ENCODE measurements at regions not wholly inside any gene's neighbourhood (a gene's known extent, or its start where the extent isn't known, plus 50 kb on each side); places are given as distances from the start of the nearest gene placed in this dataset.
A peak's percentile ranks its signal among the peaks of the same experiment; 100 is the strongest.

- Mint-ChIP-seq H3K4me1 (ENCODE audit: low read depth) (peaks cover 56% of the 10 kb centered on the region), H3K9me3 (ENCODE audit: low read depth) (peaks cover 6% of the 10 kb centered on the region)
Measured at GRCh38 chr3:70806021-70806420, 493.6 kb upstream of the MDFIC2 start.

GRCh38 chr3:70805061-70805889, 492.8 kb upstream of the MDFIC2 start:
- H3K36me3 Mint-ChIP-seq (ENCODE audit: low read depth) = no peaks in the 10 kb centered on the region
- peak; percentile 38 for TF ChIP-seq CTCF (IDR thresholded peaks at IDR 0.05)
- H3K9me3 Mint-ChIP-seq (ENCODE audit: low read depth) = peaks cover 6% of the 10 kb centered on the region
- no peak overlapping the region for H3K4me3 Mint-ChIP-seq (ENCODE audit: unreplicated experiment)
- H3K4me1 Mint-ChIP-seq (ENCODE audit: low read depth) = peaks cover 61% of the 10 kb centered on the region
- H3K27me3 Mint-ChIP-seq (ENCODE audit: low read depth) = no peaks in the 10 kb centered on the region
- no peak for DNase-seq (ENCODE audit: low spot score)
- H3K27ac Mint-ChIP-seq (ENCODE audit: unreplicated experiment) = peak overlapping the region; percentile 74

More at GRCh38 chr3:70806021-70806420, 493.6 kb upstream of the MDFIC2 start:
- Mint-ChIP-seq H3K27ac (ENCODE audit: unreplicated experiment) (no peak overlapping the region), H3K4me3 (ENCODE audit: unreplicated experiment) (no peak overlapping the region), H3K36me3 (ENCODE audit: low read depth) (no peaks in the 10 kb centered on the region), H3K27me3 (ENCODE audit: low read depth) (no peaks in the 10 kb centered on the region)
- TF ChIP-seq CTCF (IDR thresholded peaks at IDR 0.05) = no peak
- DNase-seq (ENCODE audit: low spot score) = no peak

- no peak for TF ChIP-seq CTCF (IDR thresholded peaks at IDR 0.05)
- Mint-ChIP-seq H3K27ac (ENCODE audit: unreplicated experiment) (no peak overlapping the region), H3K27me3 (ENCODE audit: low read depth) (no peaks in the 10 kb centered on the region), H3K4me3 (ENCODE audit: unreplicated experiment) (no peak overlapping the region), H3K4me1 (ENCODE audit: low read depth) (peaks cover 61% of the 10 kb centered on the region), H3K36me3 (ENCODE audit: low read depth) (peaks cover 3% of the 10 kb centered on the region), H3K9me3 (ENCODE audit: low read depth) (peaks cover 6% of the 10 kb centered on the region)
- no peak for DNase-seq (ENCODE audit: low spot score)
Measured at GRCh38 chr3:70803891-70804290, 491.5 kb upstream of the MDFIC2 start.

GRCh38 chr3:70803319-70803718, 490.9 kb upstream of the MDFIC2 start:
- Mint-ChIP-seq H3K4me1 (ENCODE audit: low read depth) (peaks cover 61% of the 10 kb centered on the region), H3K27ac (ENCODE audit: unreplicated experiment) (no peak overlapping the region), H3K4me3 (ENCODE audit: unreplicated experiment) (no peak overlapping the region), H3K27me3 (ENCODE audit: low read depth) (no peaks in the 10 kb centered on the region), H3K9me3 (ENCODE audit: low read depth) (peaks cover 6% of the 10 kb centered on the region), H3K36me3 (ENCODE audit: low read depth) (peaks cover 3% of the 10 kb centered on the region)
- DNase-seq (ENCODE audit: low spot score) = no peak
- TF ChIP-seq CTCF (IDR thresholded peaks at IDR 0.05) = no peak

GRCh38 chr3:70800951-70801350, 488.5 kb upstream of the MDFIC2 start:
- Mint-ChIP-seq H3K27me3 (ENCODE audit: low read depth) (no peaks in the 10 kb centered on the region), H3K4me1 (ENCODE audit: low read depth) (peaks cover 51% of the 10 kb centered on the region), H3K27ac (ENCODE audit: unreplicated experiment) (no peak overlapping the region), H3K9me3 (ENCODE audit: low read depth) (peaks cover 10% of the 10 kb centered on the region), H3K36me3 (ENCODE audit: low read depth) (peaks cover 3% of the 10 kb centered on the region), H3K4me3 (ENCODE audit: unreplicated experiment) (no peak overlapping the region)
- DNase-seq (ENCODE audit: low spot score) = no peak
- no peak for TF ChIP-seq CTCF (IDR thresholded peaks at IDR 0.05)
